GM18858 (cell line): ENCODE measurements at regions not wholly inside any gene's neighbourhood (a gene's known extent, or its start where the extent isn't known, plus 50 kb on each side); places are given as distances from the start of the nearest gene placed in this dataset.

Experiments
- ATAC-seq: cut with Tn5 transposase; IDR thresholded peaks from one replicate; pipeline ENCODE4 v1.9.1; 2021; ENCODE audit not compliant: unreplicated experiment

GRCh38 chr9:129350143-129350935, 172.3 kb upstream of the IER5L start:
- no peak for ATAC-seq

- ATAC-seq: no peak
Measured at GRCh38 chr9:129349665-129349947, 171.5 kb upstream of the IER5L start.

- ATAC-seq: no peak
Measured at GRCh38 chr9:129348890-129349664, 171.0 kb upstream of the IER5L start.

GRCh38 chr9:129347316-129348120, 169.5 kb upstream of the IER5L start:
- no peak for ATAC-seq

- no peak for ATAC-seq
Measured at GRCh38 chr9:129346046-129346445, 168.0 kb upstream of the IER5L start.

- ATAC-seq: no peak
Measured at GRCh38 chr9:129344641-129345495, 166.8 kb upstream of the IER5L start.

GRCh38 chr9:129343424-129344375, 165.6 kb upstream of the IER5L start:
- ATAC-seq: no peak

GRCh38 chr9:129342591-129343423, 164.7 kb upstream of the IER5L start:
- ATAC-seq: no peak

GRCh38 chr9:129341987-129342348, 163.9 kb upstream of the IER5L start:
- ATAC-seq: no peak

- ATAC-seq: no peak
Measured at GRCh38 chr9:129341171-129341986, 163.3 kb upstream of the IER5L start.

- no peak for ATAC-seq
Measured at GRCh38 chr9:129340427-129341170, 162.5 kb upstream of the IER5L start.

- no peak for ATAC-seq
Measured at GRCh38 chr9:129339539-129340157, 161.6 kb upstream of the IER5L start.

GRCh38 chr9:129338724-129339430, 160.8 kb upstream of the IER5L start:
- ATAC-seq: no peak

GRCh38 chr9:129337336-129338140, 159.5 kb upstream of the IER5L start:
- ATAC-seq: no peak

- no peak for ATAC-seq
Measured at GRCh38 chr9:129336601-129337331, 158.7 kb upstream of the IER5L start.
